T-helper 2 cell treated with Interferon-gamma antibody and Interleukin-4, amounts not matched to agents 5 μg/mL and 100 μg/mL, for 36 hours (primary cell): ENCODE measurements at regions not wholly inside any gene's neighbourhood (a gene's known extent, or its start where the extent isn't known, plus 50 kb on each side); places are given as distances from the start of the nearest gene placed in this dataset.

Experiments
- DNase-seq: peaks from one replicate; pipeline ENCODE4 v3.0.0; 2021; ENCODE audit warnings: low spot score
- H3K27ac Mint-ChIP-seq: one replicate; pipeline ENCODE4 v1.8.0; 2021; ENCODE audit warnings: mild to moderate bottlenecking, mixed read lengths
- H3K27me3 Mint-ChIP-seq: one replicate; pipeline ENCODE4 v1.8.0; 2021; ENCODE audit warnings: low read depth, mixed read lengths
- H3K36me3 Mint-ChIP-seq: one replicate; pipeline ENCODE4 v1.8.0; 2021; ENCODE audit warnings: low read depth, mixed read lengths
- H3K4me1 Mint-ChIP-seq: one replicate; pipeline ENCODE4 v1.8.0; 2021; ENCODE audit warnings: low read depth, mixed read lengths
- H3K4me3 Mint-ChIP-seq: one replicate; pipeline ENCODE4 v1.8.0; 2022; ENCODE audit warnings: mild to moderate bottlenecking, moderate library complexity, mixed read lengths
- H3K9me3 Mint-ChIP-seq: one replicate; pipeline ENCODE4 v1.8.0; 2021; ENCODE audit warnings: mixed read lengths

GRCh38 chr7:17194656-17195055 lies 103.8 kb upstream of the AHR start:
- no peak overlapping the region for H3K27ac Mint-ChIP-seq
- DNase-seq, result no peak
- no peaks in the 10 kb centered on the region for H3K27me3 Mint-ChIP-seq
- no peak overlapping the region for H3K4me3 Mint-ChIP-seq
- H3K36me3 Mint-ChIP-seq, result no peaks in the 10 kb centered on the region
- no peaks in the 10 kb centered on the region for H3K9me3 Mint-ChIP-seq
- H3K4me1 Mint-ChIP-seq, result peaks cover 12% of the 10 kb centered on the region

GRCh38 chr7:17195576-17195975 lies 102.9 kb upstream of the AHR start:
- no peak for DNase-seq
- H3K4me1 Mint-ChIP-seq, result peaks cover 12% of the 10 kb centered on the region
- no peaks in the 10 kb centered on the region for H3K27me3 Mint-ChIP-seq
- H3K4me3 Mint-ChIP-seq, result no peak overlapping the region
- H3K27ac Mint-ChIP-seq, result no peak overlapping the region
- H3K9me3 Mint-ChIP-seq, result no peaks in the 10 kb centered on the region
- H3K36me3 Mint-ChIP-seq, result no peaks in the 10 kb centered on the region

- peaks cover 13% of the 10 kb centered on the region for H3K9me3 Mint-ChIP-seq
- peaks cover 17% of the 10 kb centered on the region for H3K4me1 Mint-ChIP-seq
- no peaks in the 10 kb centered on the region for H3K36me3 Mint-ChIP-seq
Measured at GRCh38 chr7:17205910-17206309, 92.5 kb upstream of the AHR start.

GRCh38 chr7:17206349-17206905 lies 92.0 kb upstream of the AHR start:
- H3K4me3 Mint-ChIP-seq, result no peak overlapping the region
- no peak overlapping the region for H3K27ac Mint-ChIP-seq
- DNase-seq, result no peak
- no peaks in the 10 kb centered on the region for H3K36me3 Mint-ChIP-seq
- H3K9me3 Mint-ChIP-seq, result peaks cover 9% of the 10 kb centered on the region
- peaks cover 17% of the 10 kb centered on the region for H3K4me1 Mint-ChIP-seq
- peaks cover 11% of the 10 kb centered on the region for H3K27me3 Mint-ChIP-seq

More at GRCh38 chr7:17205910-17206309, 92.5 kb upstream of the AHR start:
- Mint-ChIP-seq H3K27ac (no peak overlapping the region), H3K4me3 (no peak overlapping the region), H3K27me3 (peaks cover 11% of the 10 kb centered on the region)
- no peak for DNase-seq

GRCh38 chr7:17207220-17207619 lies 91.2 kb upstream of the AHR start:
- no peaks in the 10 kb centered on the region for H3K36me3 Mint-ChIP-seq
- no peak overlapping the region for H3K4me3 Mint-ChIP-seq
- DNase-seq, result no peak
- H3K27me3 Mint-ChIP-seq, result peaks cover 7% of the 10 kb centered on the region
- peaks cover 17% of the 10 kb centered on the region for H3K4me1 Mint-ChIP-seq
- no peak overlapping the region for H3K27ac Mint-ChIP-seq
- peaks cover 6% of the 10 kb centered on the region for H3K9me3 Mint-ChIP-seq

- no peaks in the 10 kb centered on the region for H3K27me3 Mint-ChIP-seq
- peaks cover 17% of the 10 kb centered on the region for H3K4me1 Mint-ChIP-seq
Measured at GRCh38 chr7:17209101-17209500, 89.4 kb upstream of the AHR start.

GRCh38 chr7:17211307-17211836 lies 87.1 kb upstream of the AHR start:
- no peak overlapping the region for H3K4me3 Mint-ChIP-seq
- H3K4me1 Mint-ChIP-seq, result peaks cover 11% of the 10 kb centered on the region
- no peaks in the 10 kb centered on the region for H3K36me3 Mint-ChIP-seq
- DNase-seq, result no peak
- H3K27me3 Mint-ChIP-seq, result no peaks in the 10 kb centered on the region
- H3K9me3 Mint-ChIP-seq, result peaks cover 8% of the 10 kb centered on the region
- H3K27ac Mint-ChIP-seq, result no peak overlapping the region

More at GRCh38 chr7:17209101-17209500, 89.4 kb upstream of the AHR start:
- Mint-ChIP-seq H3K4me3 (no peak overlapping the region), H3K36me3 (no peaks in the 10 kb centered on the region), H3K27ac (no peak overlapping the region), H3K9me3 (no peaks in the 10 kb centered on the region)
- DNase-seq, result no peak

GRCh38 chr7:17212188-17212587 lies 86.3 kb upstream of the AHR start:
- DNase-seq, result no peak
- Mint-ChIP-seq H3K9me3 (peaks cover 15% of the 10 kb centered on the region), H3K4me3 (no peak overlapping the region), H3K36me3 (no peaks in the 10 kb centered on the region), H3K27me3 (no peaks in the 10 kb centered on the region), H3K27ac (no peak overlapping the region), H3K4me1 (peaks cover 7% of the 10 kb centered on the region)

- Mint-ChIP-seq H3K4me1 (peaks cover 11% of the 10 kb centered on the region), H3K9me3 (peaks cover 8% of the 10 kb centered on the region), H3K27me3 (no peaks in the 10 kb centered on the region), H3K27ac (no peak overlapping the region), H3K36me3 (peaks cover 9% of the 10 kb centered on the region), H3K4me3 (no peak overlapping the region)
- no peak for DNase-seq
Measured at GRCh38 chr7:17227766-17228490, 70.5 kb upstream of the AHR start.

GRCh38 chr7:17229228-17229627 lies 69.2 kb upstream of the AHR start:
- peaks cover 8% of the 10 kb centered on the region for H3K9me3 Mint-ChIP-seq
- no peak for DNase-seq
- H3K27me3 Mint-ChIP-seq, result no peaks in the 10 kb centered on the region
- peaks cover 9% of the 10 kb centered on the region for H3K36me3 Mint-ChIP-seq
- H3K4me3 Mint-ChIP-seq, result no peak overlapping the region
- peaks cover 22% of the 10 kb centered on the region for H3K4me1 Mint-ChIP-seq
- no peak overlapping the region for H3K27ac Mint-ChIP-seq

GRCh38 chr7:17230099-17230807 lies 68.2 kb upstream of the AHR start:
- no peak for DNase-seq
- Mint-ChIP-seq H3K36me3 (peaks cover 9% of the 10 kb centered on the region), H3K4me1 (peaks cover 27% of the 10 kb centered on the region), H3K9me3 (peaks cover 8% of the 10 kb centered on the region), H3K27ac (no peak overlapping the region), H3K27me3 (no peaks in the 10 kb centered on the region), H3K4me3 (no peak overlapping the region)

GRCh38 chr7:17233603-17234002 lies 64.8 kb upstream of the AHR start:
- H3K9me3 Mint-ChIP-seq, result peaks cover 14% of the 10 kb centered on the region
- DNase-seq, result no peak
- H3K27me3 Mint-ChIP-seq, result no peaks in the 10 kb centered on the region
- peak overlapping the region; percentile 84 for H3K4me3 Mint-ChIP-seq
- H3K4me1 Mint-ChIP-seq, result peaks cover 34% of the 10 kb centered on the region
- peaks cover 15% of the 10 kb centered on the region for H3K36me3 Mint-ChIP-seq
- peak overlapping the region; percentile 98 for H3K27ac Mint-ChIP-seq

GRCh38 chr7:17234030-17234397 lies 64.4 kb upstream of the AHR start:
- Mint-ChIP-seq H3K4me3 (peak overlapping the region; percentile 84), H3K27me3 (no peaks in the 10 kb centered on the region), H3K9me3 (peaks cover 14% of the 10 kb centered on the region), H3K36me3 (peaks cover 15% of the 10 kb centered on the region), H3K4me1 (peaks cover 34% of the 10 kb centered on the region), H3K27ac (peak overlapping the region; percentile 98)
- DNase-seq, result peak; percentile 24

GRCh38 chr7:17234398-17235031 lies 63.9 kb upstream of the AHR start:
- Mint-ChIP-seq H3K27ac (peak overlapping the region; percentile 98), H3K4me3 (peak overlapping the region; percentile 84), H3K27me3 (no peaks in the 10 kb centered on the region), H3K36me3 (peaks cover 13% of the 10 kb centered on the region), H3K4me1 (peaks cover 34% of the 10 kb centered on the region), H3K9me3 (peaks cover 10% of the 10 kb centered on the region)
- DNase-seq, result peak; percentile 80
